ENCODE measurements at regions not wholly inside any gene's neighbourhood (a gene's known extent, or its start where the extent isn't known, plus 50 kb on each side); places are given as distances from the start of the nearest gene placed in this dataset.

DNA sequence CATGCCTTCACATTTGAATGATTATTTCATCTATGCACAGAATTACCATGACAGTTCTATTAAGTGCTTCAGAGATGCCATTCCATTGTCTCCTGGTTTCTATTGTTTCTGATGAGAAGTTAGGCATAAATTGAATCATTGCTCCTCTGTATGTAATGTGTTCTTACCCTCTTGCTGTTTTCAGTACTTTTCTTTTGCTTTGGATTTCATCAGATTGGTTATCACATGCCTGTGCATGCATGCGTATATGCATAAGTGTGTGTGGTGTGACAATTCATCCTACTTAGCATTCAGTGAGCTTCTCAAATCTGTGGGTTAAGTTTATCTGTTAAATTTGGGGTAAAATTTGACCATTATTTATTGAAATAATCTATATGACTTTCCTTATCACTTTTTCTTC lies 263.3 kb upstream of the RND3 start:
- H3K36me3 ChIP-seq (ENCODE audit: control insufficient read depth in 2 of 2, insufficient read depth in 1 of 2, low read length in 2 of 2) = no peaks in the 10 kb centered on the region
- H3K4me1 ChIP-seq (ENCODE audit: control insufficient read depth, insufficient read depth, low read length) = no peaks in the 10 kb centered on the region
- ChIA-PET POLR2A (no interaction called here), CTCF (no interaction called here)
- H3K27ac ChIP-seq (ENCODE audit: extremely low read depth, low read depth, low read length) = no peak overlapping the region
- TF ChIP-seq SETDB1 (IDR thresholded peaks at IDR 0.05; ENCODE audit: insufficient read length, low read length) = peak; percentile 48
- TF ChIP-seq, protein P1, sequence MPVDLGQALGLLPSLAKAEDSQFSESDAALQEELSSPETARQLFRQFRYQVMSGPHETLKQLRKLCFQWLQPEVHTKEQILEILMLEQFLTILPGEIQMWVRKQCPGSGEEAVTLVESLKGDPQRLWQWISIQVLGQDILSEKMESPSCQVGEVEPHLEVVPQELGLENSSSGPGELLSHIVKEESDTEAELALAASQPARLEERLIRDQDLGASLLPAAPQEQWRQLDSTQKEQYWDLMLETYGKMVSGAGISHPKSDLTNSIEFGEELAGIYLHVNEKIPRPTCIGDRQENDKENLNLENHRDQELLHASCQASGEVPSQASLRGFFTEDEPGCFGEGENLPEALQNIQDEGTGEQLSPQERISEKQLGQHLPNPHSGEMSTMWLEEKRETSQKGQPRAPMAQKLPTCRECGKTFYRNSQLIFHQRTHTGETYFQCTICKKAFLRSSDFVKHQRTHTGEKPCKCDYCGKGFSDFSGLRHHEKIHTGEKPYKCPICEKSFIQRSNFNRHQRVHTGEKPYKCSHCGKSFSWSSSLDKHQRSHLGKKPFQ (tag by site-specific recombination; IDR thresholded peaks at IDR 0.05) = no peak
- no peaks in the 10 kb centered on the region for H3K9me3 ChIP-seq (ENCODE audit: control insufficient read depth, insufficient read depth, low read depth, low read length)
- H3K4me3 ChIP-seq (ENCODE audit: low read depth, low read length) = no peak overlapping the region

DNA sequence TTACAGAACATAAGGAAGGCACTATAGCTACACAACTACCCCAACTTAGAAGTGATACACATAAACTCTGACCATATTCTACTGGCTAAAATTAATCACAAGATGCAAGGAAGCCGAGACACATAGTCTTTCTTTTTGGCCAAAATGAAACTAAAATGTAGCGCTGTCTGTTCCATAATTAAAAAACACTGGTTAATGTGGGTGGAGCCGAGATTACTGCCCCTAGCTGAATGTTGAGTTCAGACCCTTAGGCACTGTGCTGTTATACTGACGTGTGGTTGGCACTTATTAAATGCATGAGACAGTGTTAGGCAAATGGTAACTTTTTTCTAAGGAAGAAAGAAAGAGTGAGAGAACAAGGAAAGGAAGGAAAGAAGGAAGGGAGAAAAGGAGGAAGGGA lies 254.6 kb upstream of the RND3 start:
- H3K27ac ChIP-seq (ENCODE audit: extremely low read depth, low read depth, low read length) = no peak overlapping the region
- H3K4me1 ChIP-seq (ENCODE audit: control insufficient read depth, insufficient read depth, low read length) = no peaks in the 10 kb centered on the region
- no peaks in the 10 kb centered on the region for H3K36me3 ChIP-seq (ENCODE audit: control insufficient read depth in 2 of 2, insufficient read depth in 1 of 2, low read length in 2 of 2)
- ChIA-PET POLR2A (no interaction called here), CTCF (no interaction called here)
- TF ChIP-seq ZSCAN4 (tag by site-specific recombination; IDR thresholded peaks at IDR 0.05) = no peak
- no peak for TF ChIP-seq ZNF214 (tag by site-specific recombination; IDR thresholded peaks at IDR 0.05; ENCODE audit: borderline replicate concordance)
- no peak for TF ChIP-seq ZNF610 (tag by site-specific recombination; IDR thresholded peaks at IDR 0.05; ENCODE audit: borderline replicate concordance)
- no peak for TF ChIP-seq SALL2 (tag by site-specific recombination; IDR thresholded peaks at IDR 0.05; ENCODE audit: borderline replicate concordance)
- no peak for TF ChIP-seq ZNF521 (tag by site-specific recombination; IDR thresholded peaks at IDR 0.05)
- TF ChIP-seq, protein P2, sequence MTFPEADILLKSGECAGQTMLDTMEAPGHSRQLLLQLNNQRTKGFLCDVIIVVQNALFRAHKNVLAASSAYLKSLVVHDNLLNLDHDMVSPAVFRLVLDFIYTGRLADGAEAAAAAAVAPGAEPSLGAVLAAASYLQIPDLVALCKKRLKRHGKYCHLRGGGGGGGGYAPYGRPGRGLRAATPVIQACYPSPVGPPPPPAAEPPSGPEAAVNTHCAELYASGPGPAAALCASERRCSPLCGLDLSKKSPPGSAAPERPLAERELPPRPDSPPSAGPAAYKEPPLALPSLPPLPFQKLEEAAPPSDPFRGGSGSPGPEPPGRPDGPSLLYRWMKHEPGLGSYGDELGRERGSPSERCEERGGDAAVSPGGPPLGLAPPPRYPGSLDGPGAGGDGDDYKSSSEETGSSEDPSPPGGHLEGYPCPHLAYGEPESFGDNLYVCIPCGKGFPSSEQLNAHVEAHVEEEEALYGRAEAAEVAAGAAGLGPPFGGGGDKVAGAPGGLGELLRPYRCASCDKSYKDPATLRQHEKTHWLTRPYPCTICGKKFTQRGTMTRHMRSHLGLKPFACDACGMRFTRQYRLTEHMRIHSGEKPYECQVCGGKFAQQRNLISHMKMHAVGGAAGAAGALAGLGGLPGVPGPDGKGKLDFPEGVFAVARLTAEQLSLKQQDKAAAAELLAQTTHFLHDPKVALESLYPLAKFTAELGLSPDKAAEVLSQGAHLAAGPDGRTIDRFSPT (tag by site-specific recombination; IDR thresholded peaks at IDR 0.05) = no peak
- no peak for TF ChIP-seq ZNF747 (tag by site-specific recombination; IDR thresholded peaks at IDR 0.05)
- TF ChIP-seq ZNF341 (tag by site-specific recombination; IDR thresholded peaks at IDR 0.05; ENCODE audit: low read depth) = no peak
- no peak for TF ChIP-seq KLF16 (tag by site-specific recombination; IDR thresholded peaks at IDR 0.05)
- no peak for TF ChIP-seq PRDM6 (tag by site-specific recombination; IDR thresholded peaks at IDR 0.05)
- no peak for TF ChIP-seq ZBTB10 (tag by site-specific recombination; IDR thresholded peaks at IDR 0.05)
- no peak for TF ChIP-seq ZNF843 (tag by site-specific recombination; IDR thresholded peaks at IDR 0.05)
- no peak for TF ChIP-seq ZNF404 (tag by site-specific recombination; IDR thresholded peaks at IDR 0.05)
- TF ChIP-seq, protein P3, sequence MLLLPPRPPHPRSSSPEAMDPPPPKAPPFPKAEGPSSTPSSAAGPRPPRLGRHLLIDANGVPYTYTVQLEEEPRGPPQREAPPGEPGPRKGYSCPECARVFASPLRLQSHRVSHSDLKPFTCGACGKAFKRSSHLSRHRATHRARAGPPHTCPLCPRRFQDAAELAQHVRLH (tag by site-specific recombination; IDR thresholded peaks at IDR 0.05) = no peak
- no peak for TF ChIP-seq ZNF555 (tag by site-specific recombination; conservative IDR thresholded peaks at IDR 0.05)
- no peak for TF ChIP-seq GFI1B (tag by site-specific recombination; IDR thresholded peaks at IDR 0.05)
- TF ChIP-seq ZNF664 (tag by site-specific recombination; IDR thresholded peaks at IDR 0.05) = no peak
- H3K9me3 ChIP-seq (ENCODE audit: control insufficient read depth, insufficient read depth, low read depth, low read length) = no peaks in the 10 kb centered on the region
- H3K4me3 ChIP-seq (ENCODE audit: low read depth, low read length) = no peak overlapping the region

Measured in HEK293 (cell line).